Neural cell (in vitro differentiated cells): ENCODE measurements at regions not wholly inside any gene's neighbourhood (a gene's known extent, or its start where the extent isn't known, plus 50 kb on each side); places are given as distances from the start of the nearest gene placed in this dataset.

Experiments used
- EP300 ChIP-seq: fragments of 450-650 bp; conservative IDR thresholded peaks from 2 replicates; pipeline ENCODE4 v1.6.1; 2014; ENCODE audit warnings: antibody characterized with exemption, mild to moderate bottlenecking, moderate library complexity; ENCODE audit not compliant: poor library complexity, severe bottlenecking
- EZH2 ChIP-seq: fragments of 200-600, 300-800 bp; shearing (Covaris generic), sonication (generic); IDR thresholded peaks from 2 replicates; pipeline ENCODE4 v1.6.1; 2014; ENCODE audit warnings: antibody characterized with exemption, low read length, borderline replicate concordance, mild to moderate bottlenecking; ENCODE audit not compliant: insufficient read depth, poor library complexity, severe bottlenecking
- POLR2AphosphoS5 ChIP-seq: IDR thresholded peaks from 2 replicates; pipeline ENCODE4 v1.6.1; 2012
- RAD21 ChIP-seq: fragments of 450-650 bp; conservative IDR thresholded peaks from 2 replicates; pipeline ENCODE4 v1.6.1; 2014; ENCODE audit warnings: antibody characterized with exemption, mild to moderate bottlenecking, moderate library complexity
- SMC3 ChIP-seq: fragments of 450-650 bp; conservative IDR thresholded peaks from 2 replicates; pipeline ENCODE4 v1.6.1; 2014; ENCODE audit warnings: antibody characterized with exemption, mild to moderate bottlenecking, moderate library complexity; ENCODE audit not compliant: poor library complexity
- TAF1 ChIP-seq: IDR thresholded peaks from 2 replicates; pipeline ENCODE4 v1.6.1; 2012; ENCODE audit warnings: low read depth
- TF ChIP-seq, protein P1 (sequence below): fragments of 450-650 bp; IDR thresholded peaks from 2 replicates; pipeline ENCODE4 v1.5.1; 2014; ENCODE audit warnings: antibody characterized with exemption, mild to moderate bottlenecking, moderate library complexity; ENCODE audit not compliant: poor library complexity, severe bottlenecking
- TF ChIP-seq, protein P2 (sequence below): IDR thresholded peaks from 2 replicates; pipeline ENCODE4 v1.6.1; 2012; ENCODE audit warnings: borderline replicate concordance

DNA sequence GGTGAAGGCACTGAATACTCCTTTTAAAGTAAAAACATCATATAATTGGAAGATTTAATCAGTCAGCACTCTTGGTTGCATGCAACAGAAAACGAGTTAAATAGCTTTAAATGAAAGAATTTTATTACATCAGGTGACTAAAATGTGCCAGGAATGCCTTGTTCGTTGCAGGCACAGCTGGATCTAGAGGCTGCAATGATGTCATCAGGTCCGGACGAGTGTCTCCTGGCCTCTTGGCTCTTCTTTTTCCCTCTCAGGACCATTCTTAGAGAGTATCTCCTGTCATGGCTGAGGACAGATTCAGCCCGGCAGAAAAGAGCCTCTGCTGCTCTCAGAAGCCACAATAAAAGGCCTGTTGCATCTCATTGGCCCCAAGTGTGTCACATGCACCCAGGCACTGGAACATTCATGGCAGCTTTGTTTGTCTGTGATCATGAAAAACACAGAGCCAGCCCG is 510.7 kb upstream of the SULF2 start:
- TF ChIP-seq EP300 = no peak
- TF ChIP-seq, protein P1, sequence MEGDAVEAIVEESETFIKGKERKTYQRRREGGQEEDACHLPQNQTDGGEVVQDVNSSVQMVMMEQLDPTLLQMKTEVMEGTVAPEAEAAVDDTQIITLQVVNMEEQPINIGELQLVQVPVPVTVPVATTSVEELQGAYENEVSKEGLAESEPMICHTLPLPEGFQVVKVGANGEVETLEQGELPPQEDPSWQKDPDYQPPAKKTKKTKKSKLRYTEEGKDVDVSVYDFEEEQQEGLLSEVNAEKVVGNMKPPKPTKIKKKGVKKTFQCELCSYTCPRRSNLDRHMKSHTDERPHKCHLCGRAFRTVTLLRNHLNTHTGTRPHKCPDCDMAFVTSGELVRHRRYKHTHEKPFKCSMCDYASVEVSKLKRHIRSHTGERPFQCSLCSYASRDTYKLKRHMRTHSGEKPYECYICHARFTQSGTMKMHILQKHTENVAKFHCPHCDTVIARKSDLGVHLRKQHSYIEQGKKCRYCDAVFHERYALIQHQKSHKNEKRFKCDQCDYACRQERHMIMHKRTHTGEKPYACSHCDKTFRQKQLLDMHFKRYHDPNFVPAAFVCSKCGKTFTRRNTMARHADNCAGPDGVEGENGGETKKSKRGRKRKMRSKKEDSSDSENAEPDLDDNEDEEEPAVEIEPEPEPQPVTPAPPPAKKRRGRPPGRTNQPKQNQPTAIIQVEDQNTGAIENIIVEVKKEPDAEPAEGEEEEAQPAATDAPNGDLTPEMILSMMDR = no peak
- no peak for TF ChIP-seq EZH2
- no peak for TF ChIP-seq POLR2AphosphoS5
- TF ChIP-seq RAD21 = no peak
- TF ChIP-seq SMC3 = peak; percentile 0
- TF ChIP-seq TAF1 = no peak
- TF ChIP-seq, protein P2, sequence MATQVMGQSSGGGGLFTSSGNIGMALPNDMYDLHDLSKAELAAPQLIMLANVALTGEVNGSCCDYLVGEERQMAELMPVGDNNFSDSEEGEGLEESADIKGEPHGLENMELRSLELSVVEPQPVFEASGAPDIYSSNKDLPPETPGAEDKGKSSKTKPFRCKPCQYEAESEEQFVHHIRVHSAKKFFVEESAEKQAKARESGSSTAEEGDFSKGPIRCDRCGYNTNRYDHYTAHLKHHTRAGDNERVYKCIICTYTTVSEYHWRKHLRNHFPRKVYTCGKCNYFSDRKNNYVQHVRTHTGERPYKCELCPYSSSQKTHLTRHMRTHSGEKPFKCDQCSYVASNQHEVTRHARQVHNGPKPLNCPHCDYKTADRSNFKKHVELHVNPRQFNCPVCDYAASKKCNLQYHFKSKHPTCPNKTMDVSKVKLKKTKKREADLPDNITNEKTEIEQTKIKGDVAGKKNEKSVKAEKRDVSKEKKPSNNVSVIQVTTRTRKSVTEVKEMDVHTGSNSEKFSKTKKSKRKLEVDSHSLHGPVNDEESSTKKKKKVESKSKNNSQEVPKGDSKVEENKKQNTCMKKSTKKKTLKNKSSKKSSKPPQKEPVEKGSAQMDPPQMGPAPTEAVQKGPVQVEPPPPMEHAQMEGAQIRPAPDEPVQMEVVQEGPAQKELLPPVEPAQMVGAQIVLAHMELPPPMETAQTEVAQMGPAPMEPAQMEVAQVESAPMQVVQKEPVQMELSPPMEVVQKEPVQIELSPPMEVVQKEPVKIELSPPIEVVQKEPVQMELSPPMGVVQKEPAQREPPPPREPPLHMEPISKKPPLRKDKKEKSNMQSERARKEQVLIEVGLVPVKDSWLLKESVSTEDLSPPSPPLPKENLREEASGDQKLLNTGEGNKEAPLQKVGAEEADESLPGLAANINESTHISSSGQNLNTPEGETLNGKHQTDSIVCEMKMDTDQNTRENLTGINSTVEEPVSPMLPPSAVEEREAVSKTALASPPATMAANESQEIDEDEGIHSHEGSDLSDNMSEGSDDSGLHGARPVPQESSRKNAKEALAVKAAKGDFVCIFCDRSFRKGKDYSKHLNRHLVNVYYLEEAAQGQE = no peak
